ENCODE measurements at regions not wholly inside any gene's neighbourhood (a gene's known extent, or its start where the extent isn't known, plus 50 kb on each side); places are given as distances from the start of the nearest gene placed in this dataset.
"Not testable (repeated sequence)": the region's sequence is repeated elsewhere in the genome, so short reads cannot be mapped to it uniquely, and the experiment has no call there.

DNA sequence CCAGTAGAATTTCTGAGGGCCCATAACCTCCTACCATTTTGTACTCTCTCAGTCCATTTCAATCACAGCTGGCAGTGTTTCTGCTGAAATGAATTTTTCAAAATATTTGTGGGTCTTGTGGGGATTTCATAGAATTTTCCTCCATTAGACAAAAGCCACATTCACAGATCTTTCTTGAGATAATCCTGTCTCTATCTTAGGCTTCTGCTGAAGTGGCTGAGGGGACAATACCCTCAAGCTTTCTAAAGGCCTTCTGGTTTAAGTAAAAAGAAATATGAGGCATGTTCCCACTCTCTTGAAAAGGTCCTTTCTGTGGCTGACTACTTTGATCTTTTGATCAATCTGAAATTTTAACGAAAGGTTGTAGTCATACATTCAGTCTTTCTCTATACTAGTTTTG is 1930.0 kb upstream of the AGA start:
- in situ Hi-C loops (cut with MboI; ENCODE audit: low sequenced_read_pairs in 4 of 4), result no loop called here
- H3K4me1 ChIP-seq, result no peaks in the 10 kb centered on the region
- DNase-seq (no peak), ATAC-seq (no peak)
- no peaks in the 10 kb centered on the region for H3K9me3 ChIP-seq
- H3K27ac ChIP-seq, result no peak overlapping the region
- no peaks in the 10 kb centered on the region for H3K27me3 ChIP-seq
- TF ChIP-seq CTCF (IDR thresholded peaks at IDR 0.05 in 4 of 5, conservative IDR thresholded peaks at IDR 0.05 in 1 of 5), result no peak
- no peak for TF ChIP-seq POLR2A (IDR thresholded peaks at IDR 0.05)
- H3K4me3 ChIP-seq, result no peak overlapping the region
- intact Hi-C loops (cut with DNase I; ENCODE audit: low total_unique reads), result no loop called here
- no peaks in the 10 kb centered on the region for H3K36me3 ChIP-seq

- in situ Hi-C loops (cut with MboI; ENCODE audit: low sequenced_read_pairs in 4 of 4), result no loop called here
- Histone ChIP-seq H3K4me1 (no peaks in the 10 kb centered on the region), H3K27ac (no peak overlapping the region), H3K36me3 (no peaks in the 10 kb centered on the region), H3K9me3 (no peaks in the 10 kb centered on the region), H3K27me3 (no peaks in the 10 kb centered on the region), H3K4me3 (no peak overlapping the region)
- intact Hi-C loops (cut with DNase I; ENCODE audit: low total_unique reads), result no loop called here
- no peak for DNase-seq
- ATAC-seq, result no peak
- TF ChIP-seq POLR2A (IDR thresholded peaks at IDR 0.05) (no peak), CTCF (IDR thresholded peaks at IDR 0.05 in 4 of 5, conservative IDR thresholded peaks at IDR 0.05 in 1 of 5) (no peak)
These were observed 1930.5 kb upstream of the AGA start for GRCh38 chr4:179372746-179373145.

- H3K36me3 ChIP-seq; ATAC-seq; H3K9me3 ChIP-seq; DNase-seq; intact Hi-C loops (cut with DNase I; ENCODE audit: low total_unique reads); in situ Hi-C loops (cut with MboI; ENCODE audit: low sequenced_read_pairs in 4 of 4); H3K27ac ChIP-seq; H3K4me3 ChIP-seq; H3K27me3 ChIP-seq; H3K4me1 ChIP-seq: not testable (repeated sequence)
These were observed 1936.6 kb upstream of the AGA start for GRCh38 chr4:179378847-179379246.

DNA sequence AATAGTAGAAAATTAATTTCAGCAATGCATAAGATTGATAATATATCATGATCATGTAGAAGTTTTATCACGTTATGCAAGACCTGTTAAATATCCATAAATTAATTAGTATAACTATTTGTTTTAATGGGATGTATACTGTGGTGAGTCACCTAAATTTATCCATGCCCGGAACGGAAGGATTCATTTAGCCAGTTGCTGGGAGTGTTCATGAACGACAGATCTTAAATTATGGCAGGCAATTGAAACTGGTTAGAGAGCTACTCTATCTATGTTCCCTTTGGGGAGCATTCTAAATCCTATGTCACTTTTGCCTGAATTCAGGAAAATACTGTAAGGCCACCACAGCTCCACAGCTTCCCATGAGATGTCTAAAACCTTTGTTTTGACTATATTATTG is 1950.5 kb upstream of the AGA start:
- in situ Hi-C loops (cut with MboI; ENCODE audit: low sequenced_read_pairs in 4 of 4), result no loop called here
- no peaks in the 10 kb centered on the region for H3K9me3 ChIP-seq
- H3K36me3 ChIP-seq, result no peaks in the 10 kb centered on the region
- no peak for DNase-seq
- ATAC-seq, result no peak
- H3K4me1 ChIP-seq, result no peaks in the 10 kb centered on the region
- H3K27ac ChIP-seq, result no peak overlapping the region
- TF ChIP-seq CTCF (IDR thresholded peaks at IDR 0.05 in 4 of 5, conservative IDR thresholded peaks at IDR 0.05 in 1 of 5) (no peak), POLR2A (IDR thresholded peaks at IDR 0.05) (no peak)
- no peaks in the 10 kb centered on the region for H3K27me3 ChIP-seq
- intact Hi-C loops (cut with DNase I; ENCODE audit: low total_unique reads), result no loop called here
- H3K4me3 ChIP-seq, result no peak overlapping the region

DNA sequence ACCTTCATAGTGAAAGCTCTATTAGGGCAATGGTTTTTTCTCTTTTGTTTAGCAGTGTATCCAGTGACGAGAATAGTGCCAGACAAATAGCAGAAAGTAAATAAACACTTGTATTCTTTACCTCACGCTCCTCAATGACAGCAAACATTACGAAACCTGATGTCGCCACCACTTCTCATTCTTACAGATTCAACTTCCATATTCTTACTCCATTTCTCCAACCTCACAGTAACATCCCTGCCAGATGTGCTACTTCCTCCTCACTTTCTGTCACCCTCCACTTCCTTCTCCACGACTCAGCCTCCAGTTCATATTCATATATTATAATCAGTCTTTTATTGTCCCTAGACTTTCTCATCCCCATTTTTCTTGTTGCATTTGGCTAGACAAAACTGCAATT is 1956.2 kb upstream of the AGA start:
- no peaks in the 10 kb centered on the region for H3K27me3 ChIP-seq
- DNase-seq (no peak), ATAC-seq (no peak)
- intact Hi-C loops (cut with DNase I; ENCODE audit: low total_unique reads) (no loop called here), in situ Hi-C loops (cut with MboI; ENCODE audit: low sequenced_read_pairs in 4 of 4) (no loop called here)
- H3K9me3 ChIP-seq, result no peaks in the 10 kb centered on the region
- TF ChIP-seq CTCF (IDR thresholded peaks at IDR 0.05 in 4 of 5, conservative IDR thresholded peaks at IDR 0.05 in 1 of 5) (no peak), POLR2A (IDR thresholded peaks at IDR 0.05) (no peak)
- no peak overlapping the region for H3K4me3 ChIP-seq
- H3K27ac ChIP-seq, result no peak overlapping the region
- no peaks in the 10 kb centered on the region for H3K4me1 ChIP-seq
- H3K36me3 ChIP-seq, result no peaks in the 10 kb centered on the region

Measured in gastrocnemius medialis (tissue), 4 donors.